Fibroblast of skin of left biceps (primary cell): ENCODE measurements at regions not wholly inside any gene's neighbourhood (a gene's known extent, or its start where the extent isn't known, plus 50 kb on each side); places are given as distances from the start of the nearest gene placed in this dataset.
"Not testable (repeated sequence)": the region's sequence is repeated elsewhere in the genome, so short reads cannot be mapped to it uniquely, and the experiment has no call there.

Source experiments
- DNase-seq, 2 experiments: peaks; one replicate each; pipeline ENCODE4 v3.0.0-alpha.2; 2013; ENCODE audit warnings: low read depth in 2 of 2

GRCh38 chr2:196278491-196278911 is 107.1 kb upstream of the STK17B start:
- peak; percentile 58 to 66 for DNase-seq

- DNase-seq: no peak
These were observed 108.2 kb upstream of the STK17B start for GRCh38 chr2:196279541-196279940.

GRCh38 chr2:196284144-196284844 is 112.9 kb upstream of the STK17B start:
- no peak for DNase-seq

GRCh38 chr2:196284866-196285557 is 113.6 kb upstream of the STK17B start:
- DNase-seq: no peak

GRCh38 chr2:196286821-196287220 is 115.4 kb upstream of the STK17B start:
- DNase-seq: no peak

GRCh38 chr2:196287523-196287922 is 116.1 kb upstream of the STK17B start:
- DNase-seq: no peak

- no peak for DNase-seq
These were observed 116.7 kb upstream of the STK17B start for GRCh38 chr2:196288006-196288538.

- no peak for DNase-seq
These were observed 117.6 kb upstream of the STK17B start for GRCh38 chr2:196289000-196289399.

- DNase-seq: no peak
These were observed 118.8 kb upstream of the STK17B start for GRCh38 chr2:196290136-196290535.

GRCh38 chr2:196290569-196290968 is 119.2 kb upstream of the STK17B start:
- no peak for DNase-seq

GRCh38 chr2:196291426-196291825 is 120.0 kb upstream of the STK17B start:
- DNase-seq: no peak

GRCh38 chr2:196291873-196292800 is 120.8 kb upstream of the STK17B start:
- DNase-seq: no peak

- peak; percentile 66 to 73 for DNase-seq
These were observed 122.6 kb upstream of the STK17B start for GRCh38 chr2:196293751-196294515.

GRCh38 chr2:196294516-196294909 is 123.1 kb upstream of the STK17B start:
- DNase-seq: no peak

- no peak for DNase-seq
These were observed 123.6 kb upstream of the STK17B start for GRCh38 chr2:196295005-196295404.

GRCh38 chr2:196298106-196298723 is 126.8 kb upstream of the STK17B start:
- not testable (repeated sequence) for DNase-seq

GRCh38 chr2:196307775-196308305 is 136.5 kb upstream of the STK17B start:
- DNase-seq: no peak

- DNase-seq: no peak
These were observed 138.3 kb upstream of the STK17B start for GRCh38 chr2:196309691-196310090.

GRCh38 chr2:196314157-196314556 is 142.8 kb upstream of the STK17B start:
- no peak for DNase-seq

GRCh38 chr2:196314780-196315179 is 143.4 kb upstream of the STK17B start:
- no peak for DNase-seq
